ENCODE measurements at regions not wholly inside any gene's neighbourhood (a gene's known extent, or its start where the extent isn't known, plus 50 kb on each side); places are given as distances from the start of the nearest gene placed in this dataset.

DNA sequence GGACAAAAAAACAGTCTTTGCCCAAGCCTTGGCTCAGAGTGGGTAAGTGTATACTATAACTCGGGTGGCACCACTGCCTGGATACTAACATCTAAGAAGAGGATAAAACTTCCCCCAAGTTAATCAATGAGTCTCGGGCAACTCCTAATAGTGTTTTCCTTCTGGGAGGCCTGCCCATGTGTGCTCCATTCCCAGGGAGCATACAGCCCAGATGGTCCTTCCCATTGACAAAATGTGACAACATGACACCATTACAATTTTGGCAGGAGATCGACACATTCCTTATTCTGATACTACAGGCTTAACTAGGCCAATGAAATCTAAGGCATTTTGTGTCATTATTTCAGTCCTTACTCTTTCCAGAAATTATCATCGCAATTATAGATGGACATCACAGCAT is 52.7 kb upstream of the CRIM1 start:
- DNase-seq (ENCODE audit: low spot score) = no peak

DNA sequence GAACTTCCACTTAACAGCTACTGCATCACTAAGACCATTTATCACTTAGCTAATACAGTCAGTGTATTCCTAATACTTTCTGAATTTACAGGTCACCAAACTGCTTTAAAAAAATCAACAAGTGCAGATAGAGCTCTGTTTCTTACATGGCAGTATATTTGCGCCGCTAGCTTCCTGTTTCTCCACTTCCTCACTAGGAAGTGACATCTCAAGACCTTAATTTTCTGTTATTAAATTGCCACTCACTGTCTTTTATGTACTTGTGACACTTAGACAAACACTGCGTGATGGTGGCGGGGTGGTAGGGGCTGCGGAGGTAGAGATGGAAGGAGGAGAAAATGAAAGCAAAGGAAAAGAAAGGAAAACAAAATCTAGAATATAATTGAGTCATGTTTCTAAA is 53.7 kb upstream of the CRIM1 start:
- DNase-seq (ENCODE audit: low spot score) = no peak

DNA sequence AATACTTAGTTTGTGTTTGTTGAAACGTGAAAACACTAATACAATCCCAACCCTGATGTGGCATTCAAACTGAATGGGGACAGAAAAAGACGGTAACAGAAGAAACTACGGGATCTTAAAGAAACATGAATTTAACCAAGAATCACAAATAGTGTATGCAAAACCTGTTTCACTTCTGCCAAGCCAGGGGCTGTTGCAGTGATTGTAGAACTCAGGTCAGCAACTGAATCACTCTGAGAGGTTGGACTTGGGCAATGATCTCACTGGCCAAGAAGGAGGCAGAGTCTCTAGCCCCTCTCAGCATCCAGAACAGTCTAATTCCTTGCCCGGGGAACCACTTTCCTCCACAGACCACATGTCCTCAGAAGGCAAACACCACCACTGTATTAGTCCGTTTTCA is 54.9 kb upstream of the CRIM1 start:
- no peak for DNase-seq (ENCODE audit: low spot score)

DNA sequence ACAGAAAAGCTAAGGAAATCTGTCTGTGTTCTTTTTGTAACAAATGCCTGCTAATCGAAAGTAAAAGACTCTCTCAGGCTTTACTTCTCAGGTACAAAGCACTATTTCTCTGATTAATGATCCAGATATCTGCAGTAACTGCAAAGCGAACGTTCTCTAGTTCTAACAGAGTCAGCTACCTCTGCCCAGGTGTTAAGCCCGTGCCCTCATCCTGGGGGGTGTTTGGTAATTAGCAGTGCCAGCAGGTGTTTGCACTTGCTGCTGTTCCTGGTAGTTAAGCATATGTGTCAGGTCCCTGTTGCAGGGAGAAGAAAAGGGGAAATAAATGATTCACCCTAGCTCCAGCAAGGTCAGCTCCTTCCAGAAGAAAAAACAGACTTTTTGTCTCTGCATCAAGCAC is 58.8 kb upstream of the CRIM1 start:
- no peak for DNase-seq (ENCODE audit: low spot score)

DNA sequence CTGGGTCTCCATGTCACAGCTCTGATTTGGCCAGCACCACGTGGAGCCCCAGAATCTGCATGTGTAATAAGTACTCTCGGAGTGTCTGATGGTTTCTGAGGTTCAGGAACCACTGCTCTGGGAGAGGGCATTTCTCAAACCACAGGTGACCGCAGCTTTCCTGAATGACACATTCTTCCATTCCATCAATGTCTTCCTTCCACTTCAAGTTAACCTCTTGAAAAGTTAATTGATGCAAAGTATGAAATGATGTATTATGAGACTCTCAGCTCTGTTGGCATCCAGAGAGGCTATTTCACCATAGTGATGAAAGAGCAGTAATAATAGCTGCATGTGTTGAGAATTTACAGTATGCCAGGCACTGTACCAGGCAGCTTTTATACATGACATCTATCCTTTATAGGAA is 61.3 kb upstream of the CRIM1 start:
- no peak for DNase-seq (ENCODE audit: low spot score)

DNA sequence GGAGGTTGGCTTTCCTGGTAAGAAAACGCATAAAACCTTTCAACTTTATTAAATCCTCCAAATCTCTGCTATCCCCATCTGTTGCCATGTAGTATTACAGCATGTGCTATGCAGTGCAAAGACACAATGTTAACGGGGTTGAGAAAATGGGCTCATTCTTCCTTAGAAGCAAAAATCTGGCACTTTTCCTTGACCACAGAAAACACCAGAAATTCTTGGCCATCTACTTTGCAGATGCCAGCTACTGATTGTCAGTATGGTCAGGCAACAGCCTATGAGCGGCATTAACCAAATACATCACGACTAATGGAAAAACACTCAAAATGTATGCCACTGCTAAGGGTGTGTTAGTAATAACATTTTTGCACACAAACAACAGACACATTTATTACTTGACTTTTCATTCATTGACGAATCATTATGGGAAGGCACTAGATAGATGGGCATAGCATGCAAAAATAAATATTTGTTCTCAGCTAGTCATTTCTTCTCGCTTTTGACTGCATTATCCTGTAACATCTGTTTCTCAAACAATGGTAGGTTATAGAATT is 65.2 kb upstream of the CRIM1 start:
- no peak for DNase-seq (ENCODE audit: low spot score)

DNA sequence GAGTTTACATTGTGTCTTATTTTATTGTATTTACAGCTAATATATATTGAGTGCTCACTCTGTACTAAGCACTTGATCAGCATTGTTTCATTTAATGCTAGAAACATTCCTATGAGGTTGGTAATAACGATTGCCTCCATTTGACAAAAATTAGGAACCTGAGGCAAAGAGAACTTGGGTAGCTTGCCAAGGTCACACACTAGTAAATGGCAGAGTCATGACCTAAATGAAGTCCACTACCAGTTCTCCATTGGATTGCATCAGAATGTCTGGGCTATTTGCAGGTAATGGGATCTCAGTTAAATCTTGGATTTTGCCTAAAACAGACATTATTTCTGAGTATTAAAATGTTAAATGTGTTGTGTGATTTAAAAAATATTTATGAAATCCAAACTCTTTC is 65.8 kb upstream of the CRIM1 start:
- no peak for DNase-seq (ENCODE audit: low spot score)

DNA sequence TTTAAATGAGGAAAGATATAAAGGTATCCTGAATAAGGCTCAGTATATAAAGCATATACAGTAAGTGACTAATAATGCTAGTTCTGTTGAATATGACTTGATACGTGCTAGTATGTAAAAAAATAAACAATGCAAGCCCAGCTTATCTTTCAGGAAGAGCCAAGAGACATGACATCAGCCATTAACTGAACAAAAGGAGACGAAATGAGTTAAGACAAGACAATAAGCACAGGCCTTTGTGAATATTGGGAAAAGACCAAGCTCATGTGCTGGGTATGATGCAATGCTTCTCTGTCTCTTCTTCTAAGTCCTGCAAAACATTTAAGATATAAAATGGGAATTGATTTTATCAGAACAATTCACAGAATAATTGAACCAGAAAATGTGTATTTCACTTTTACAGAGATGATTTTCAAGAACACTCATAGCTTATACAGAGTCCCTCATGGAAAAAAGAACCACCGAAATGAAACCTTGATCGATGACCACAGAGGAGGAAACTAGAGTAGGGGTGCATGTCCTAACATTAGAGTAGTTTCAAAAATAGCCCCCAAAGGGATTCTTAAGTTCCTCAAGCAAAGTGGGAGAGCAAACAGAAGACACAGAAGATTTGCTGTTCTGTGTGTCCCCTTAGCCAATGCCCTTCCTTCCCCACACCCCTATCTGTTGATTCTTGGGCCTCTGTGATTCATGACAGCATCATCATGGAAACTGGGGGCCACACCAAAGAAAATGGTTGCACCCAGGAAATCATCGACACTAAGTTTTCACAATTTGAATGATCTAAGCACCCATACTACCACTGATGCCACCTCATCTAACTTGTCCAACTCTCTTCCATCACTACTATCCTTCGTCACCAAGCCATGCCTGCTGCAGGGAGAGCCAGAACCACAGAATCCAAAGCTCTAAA is 68.0 kb upstream of the CRIM1 start:
- no peak for DNase-seq (ENCODE audit: low spot score)

DNA sequence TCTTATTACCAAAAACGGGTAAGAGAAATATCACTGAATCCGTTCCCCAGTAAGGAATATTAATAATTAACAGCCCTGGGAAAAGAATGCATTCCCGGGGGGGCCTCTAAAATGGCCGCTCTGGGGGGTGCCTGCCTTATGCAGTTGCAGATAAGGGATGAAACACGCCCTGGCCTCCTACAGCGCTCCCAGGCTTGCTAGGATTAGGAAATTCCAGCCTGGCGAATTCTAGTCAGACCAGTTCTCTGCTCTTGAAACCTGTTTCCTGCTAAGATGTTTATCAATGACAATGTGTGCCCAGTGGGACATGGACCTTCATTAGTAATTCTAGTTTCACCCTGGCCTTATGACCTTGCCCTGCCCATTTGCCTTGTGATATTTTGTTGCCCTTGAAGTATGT is 76.1 kb upstream of the CRIM1 start:
- peak; percentile 22 for DNase-seq (ENCODE audit: low spot score)

DNA sequence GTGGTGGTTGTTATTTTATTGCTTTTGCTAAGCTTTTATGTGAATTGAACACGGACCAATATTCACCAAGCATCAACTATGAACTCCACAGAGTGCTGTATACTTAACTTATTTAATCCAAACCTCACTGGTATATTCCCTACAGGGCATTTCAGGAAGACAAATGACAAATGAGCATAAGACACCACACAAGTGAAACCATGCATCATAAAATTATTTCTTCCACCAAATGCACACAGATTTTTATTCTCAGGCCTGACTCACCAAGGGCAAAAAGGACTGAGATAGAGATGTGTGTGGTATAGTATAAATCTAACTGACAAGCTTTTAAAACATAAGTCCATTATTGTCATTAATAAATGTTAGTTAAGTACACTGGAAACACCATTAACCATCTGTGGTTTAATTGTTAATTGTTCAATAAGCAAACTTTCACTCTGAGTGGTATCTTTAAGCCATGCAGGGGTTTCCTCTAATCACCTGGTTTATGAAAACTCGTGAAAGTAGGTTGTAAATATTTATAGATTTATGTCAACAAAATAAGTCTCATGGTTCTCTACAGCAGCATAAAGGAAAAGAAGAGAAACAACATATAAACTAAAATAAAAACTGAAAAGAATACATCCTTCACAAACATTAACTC is 77.6 kb upstream of the CRIM1 start:
- no peak for DNase-seq (ENCODE audit: low spot score)

DNA sequence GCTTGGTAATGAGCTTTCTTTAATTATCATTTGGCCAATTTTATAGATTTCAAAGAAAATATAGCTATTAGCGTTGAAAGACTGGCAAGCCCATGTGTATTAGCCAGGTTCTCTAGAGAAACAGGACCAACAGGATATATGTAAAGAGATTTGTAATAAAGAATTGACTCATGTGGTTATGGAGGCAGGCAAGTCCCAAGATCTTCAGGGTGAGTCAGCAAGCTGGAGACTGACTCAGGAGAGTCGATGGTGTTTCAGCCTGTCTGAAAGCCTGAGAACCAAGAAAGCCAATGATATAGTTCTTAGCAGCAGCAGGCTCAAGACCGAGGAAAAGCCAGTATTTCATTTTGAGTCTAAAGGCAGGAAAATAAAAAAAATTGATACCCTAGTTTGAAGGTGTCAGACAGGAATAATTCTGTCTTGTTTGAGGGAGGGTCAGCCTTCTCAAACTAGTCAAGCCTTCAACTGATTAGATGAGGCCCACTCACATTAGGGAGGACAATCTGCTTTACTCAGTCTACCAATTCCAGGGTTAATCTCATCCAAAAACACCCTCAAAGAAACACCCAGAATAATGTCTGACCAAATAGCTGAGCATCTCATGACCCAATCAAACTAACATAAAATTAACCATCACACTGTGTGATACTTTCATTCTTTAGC is 78.3 kb upstream of the CRIM1 start:
- DNase-seq (ENCODE audit: low spot score) = no peak

DNA sequence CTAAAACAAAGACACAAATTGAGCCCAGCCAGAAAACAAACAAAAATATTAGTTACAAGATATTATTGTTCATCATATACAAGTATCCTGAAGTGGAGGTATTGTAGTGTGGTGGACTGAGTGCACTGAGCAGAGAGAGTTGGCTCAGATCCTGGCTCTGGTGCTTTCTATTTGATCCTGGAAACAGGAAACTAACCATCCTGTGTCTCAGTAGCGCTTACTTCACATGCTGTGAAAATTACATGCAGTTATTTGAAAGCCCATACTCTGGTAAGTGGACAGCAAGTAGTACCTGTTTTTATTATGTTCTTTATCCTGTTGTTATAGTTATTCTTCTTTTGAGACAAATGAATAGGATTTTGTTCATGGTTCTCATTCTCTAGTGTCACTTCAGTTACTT is 84.3 kb upstream of the CRIM1 start:
- no peak for DNase-seq (ENCODE audit: low spot score)

DNA sequence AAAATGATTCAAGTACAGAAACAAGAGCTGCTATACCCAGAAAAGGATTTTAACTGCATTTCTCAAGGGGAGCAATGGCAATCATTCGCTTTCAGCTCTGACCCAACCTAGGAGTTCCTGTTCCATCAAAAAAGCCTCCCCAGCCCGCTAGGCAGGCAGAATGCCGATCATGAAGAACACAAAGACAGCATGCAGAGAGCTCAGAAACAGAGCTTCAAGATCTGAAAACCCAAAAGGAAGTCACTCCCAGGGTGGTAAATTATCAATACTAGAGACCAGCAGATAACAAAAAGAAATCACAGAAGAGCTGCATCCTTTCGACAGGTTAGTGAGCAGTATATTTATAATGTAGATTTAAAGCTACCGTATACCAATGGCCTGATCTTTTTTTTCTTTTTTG is 84.8 kb upstream of the CRIM1 start:
- DNase-seq (ENCODE audit: low spot score) = no peak

DNA sequence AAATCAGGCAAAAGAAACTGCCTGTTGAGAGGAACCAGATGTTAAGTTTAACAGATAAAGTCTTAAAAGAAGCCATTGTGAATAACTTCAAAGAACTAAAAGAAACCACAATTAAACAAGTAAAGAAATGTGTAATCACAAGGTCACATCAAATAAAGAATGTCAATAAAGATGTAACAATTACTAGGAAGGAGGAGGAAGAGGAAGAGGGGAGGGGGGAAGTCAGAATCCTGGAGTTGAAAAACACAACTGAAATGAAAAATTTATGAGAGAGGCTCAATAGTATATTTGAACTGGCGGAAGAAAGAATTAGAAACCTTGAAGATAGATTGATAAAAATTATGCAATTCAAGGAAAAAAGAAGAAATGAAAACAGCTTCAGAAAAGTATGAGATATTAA is 88.4 kb upstream of the CRIM1 start:
- no peak for DNase-seq (ENCODE audit: low spot score)

DNA sequence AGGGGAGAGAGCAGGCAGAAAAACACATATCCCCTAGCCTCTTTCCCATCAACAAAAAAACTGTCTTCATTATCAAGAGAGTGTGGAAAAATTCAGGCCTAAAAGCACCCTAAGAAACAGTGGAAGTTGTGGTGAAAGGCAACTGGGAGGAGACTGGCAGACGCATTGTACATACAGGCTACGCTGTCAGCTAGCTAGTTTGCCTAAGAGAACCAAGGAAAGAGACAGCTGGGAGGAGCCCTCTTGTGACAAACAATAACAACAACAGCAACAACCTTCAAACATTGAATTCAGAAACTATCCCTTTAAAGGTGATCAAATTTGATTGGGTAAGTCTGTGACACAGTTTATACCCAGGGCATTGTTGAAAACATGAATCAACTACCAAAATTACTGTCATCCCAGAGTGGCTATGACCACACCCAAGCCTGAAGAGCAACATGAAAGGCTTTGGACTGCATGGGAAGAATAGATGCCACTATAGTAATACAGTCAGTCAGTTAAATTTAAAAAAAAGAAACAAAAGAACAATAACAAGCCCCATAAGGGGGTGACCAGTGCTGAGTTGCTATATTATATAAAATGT is 88.9 kb upstream of the CRIM1 start:
- DNase-seq (ENCODE audit: low spot score) = no peak

DNA sequence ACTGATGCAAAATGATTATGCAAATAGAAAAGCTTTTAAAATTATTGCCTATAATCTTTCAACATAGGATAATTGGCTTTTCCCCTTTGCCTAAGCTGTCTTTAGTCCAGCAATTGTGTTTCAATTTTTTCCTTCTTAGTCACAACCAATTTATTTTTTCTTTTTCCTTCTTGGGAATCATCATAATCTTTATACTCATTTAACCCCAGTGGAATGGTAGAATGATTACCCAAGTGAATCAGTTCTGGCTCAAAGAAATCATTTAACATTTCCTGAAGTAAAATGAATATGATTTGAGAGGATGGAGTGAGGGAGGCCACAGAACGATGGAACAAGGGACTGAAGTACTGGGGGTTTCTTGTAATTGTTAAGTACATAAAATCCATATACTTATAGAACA is 93.0 kb upstream of the CRIM1 start:
- no peak for DNase-seq (ENCODE audit: low spot score)

DNA sequence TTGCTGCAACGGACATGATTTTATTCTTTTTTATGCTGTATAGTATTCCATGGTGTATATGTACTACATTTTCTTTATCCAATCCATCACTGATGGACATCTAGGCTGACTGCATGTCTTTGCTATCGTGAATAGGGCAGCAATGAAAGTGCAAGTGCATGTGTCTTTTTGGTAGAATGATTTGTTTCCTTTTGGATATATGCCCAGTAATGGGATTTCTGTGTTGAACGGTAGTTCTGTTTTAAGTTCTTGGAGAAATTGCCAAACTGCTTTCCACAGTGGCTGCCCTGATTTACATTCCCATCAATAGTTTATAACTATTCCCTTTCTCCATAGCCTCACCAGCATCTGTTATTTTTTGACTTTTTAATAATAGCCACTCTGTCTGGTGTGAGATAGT is 99.7 kb upstream of the CRIM1 start:
- no peak for DNase-seq (ENCODE audit: low spot score)

DNA sequence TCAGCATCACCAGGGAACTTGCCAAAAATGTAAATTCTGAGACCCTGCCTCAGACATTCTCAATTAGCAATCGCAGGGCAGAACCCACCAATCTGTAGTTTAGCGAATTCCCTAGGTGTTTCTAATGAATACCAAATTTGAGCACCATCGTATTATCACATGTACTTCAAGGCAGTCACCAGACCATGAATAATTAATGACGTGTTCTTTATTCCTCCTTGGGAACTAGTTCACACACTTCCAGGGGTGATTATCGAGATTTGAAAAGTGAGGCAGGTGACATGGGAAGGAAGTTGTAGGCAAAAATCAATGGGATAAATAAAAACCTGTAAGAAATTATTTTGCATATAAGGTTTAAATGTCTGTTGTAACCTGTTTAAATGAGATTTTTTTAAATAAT is 102.5 kb upstream of the CRIM1 start:
- no peak for DNase-seq (ENCODE audit: low spot score)

DNA sequence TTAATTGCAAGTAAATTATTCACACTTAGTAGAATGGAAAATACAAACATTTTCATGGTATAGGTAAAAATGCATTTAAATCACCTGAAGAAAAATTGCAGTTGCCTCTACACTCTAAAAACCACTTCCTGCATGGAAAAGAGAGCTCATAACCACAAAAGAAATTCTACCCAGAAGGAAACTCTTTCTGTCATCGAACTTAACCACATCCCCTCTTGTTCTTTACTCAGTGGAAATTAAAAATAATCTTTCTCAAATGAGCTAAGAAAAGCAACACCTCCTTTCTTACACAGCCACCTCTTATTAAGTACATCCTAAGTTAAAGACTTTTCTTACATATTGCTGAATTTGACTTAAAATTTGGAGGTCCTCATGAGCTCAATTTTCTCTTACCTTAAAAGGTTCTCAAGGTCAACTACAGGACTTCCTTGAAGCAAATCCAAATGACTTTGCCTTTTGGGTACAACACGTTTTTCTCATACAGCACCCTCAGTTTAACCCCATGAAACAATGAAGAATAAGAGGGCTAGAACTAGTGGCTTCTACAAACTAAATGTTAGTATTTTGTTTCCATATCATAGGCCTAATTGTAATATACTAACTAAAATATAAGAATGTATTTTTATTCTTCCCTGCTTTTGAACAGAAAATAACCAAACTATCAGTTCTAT is 109.1 kb upstream of the CRIM1 start:
- no peak for DNase-seq (ENCODE audit: low spot score)

DNA sequence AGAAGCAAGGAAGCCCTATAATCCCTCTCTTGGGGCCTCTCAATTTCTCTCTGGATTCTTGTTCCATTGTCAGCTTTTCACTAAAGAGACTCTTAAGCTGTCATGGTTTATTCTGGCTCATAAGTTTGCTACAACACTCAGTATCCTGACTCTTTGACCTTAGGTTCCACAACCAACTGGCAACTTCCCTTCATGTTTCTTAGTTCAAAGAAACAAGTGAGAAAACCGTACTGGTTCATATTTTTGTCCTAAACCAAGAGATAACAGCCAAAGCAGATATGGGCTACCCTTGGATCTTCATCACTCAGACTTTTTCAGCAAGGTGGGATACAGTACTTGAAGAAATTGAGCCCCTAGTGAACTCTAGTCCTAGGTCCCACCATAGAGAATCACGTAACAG is 109.9 kb upstream of the CRIM1 start:
- DNase-seq (ENCODE audit: low spot score) = no peak

DNA sequence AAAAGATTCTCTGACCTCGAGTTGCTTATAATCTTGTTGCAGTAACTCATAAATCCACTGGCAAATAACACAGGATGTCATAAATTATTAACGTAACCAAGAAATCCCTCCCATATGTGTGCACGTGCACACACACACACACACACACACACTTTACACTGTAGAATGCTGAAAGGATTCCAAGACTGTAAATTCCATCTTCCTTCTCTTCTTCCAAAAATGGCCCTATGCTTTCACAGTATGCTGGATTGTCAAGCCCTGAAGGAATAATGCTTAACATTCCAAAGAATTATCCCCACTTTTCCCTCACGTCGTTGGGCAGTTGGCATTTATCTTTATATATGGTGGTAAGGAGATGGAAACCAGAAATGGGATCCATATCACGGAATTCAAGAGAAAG is 117.5 kb upstream of the CRIM1 start:
- no peak for DNase-seq (ENCODE audit: low spot score)

DNA sequence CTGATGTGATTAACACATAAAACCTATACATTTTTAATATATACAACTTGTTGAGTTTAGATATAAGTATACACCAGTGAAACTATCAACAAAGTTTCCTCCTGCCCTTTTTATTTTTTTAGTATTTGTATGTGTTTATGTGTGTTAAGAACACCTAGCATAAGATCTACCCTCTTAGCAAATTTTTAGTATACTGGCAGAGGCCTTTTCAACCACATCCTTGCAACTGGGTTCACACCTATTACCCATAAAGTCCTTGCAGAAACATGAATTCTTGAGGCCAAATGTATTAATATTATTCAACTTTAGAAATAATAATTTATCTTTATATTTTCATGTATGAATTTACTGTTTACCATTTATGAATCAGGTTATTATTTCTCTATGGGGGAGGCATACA is 119.7 kb upstream of the CRIM1 start:
- DNase-seq (ENCODE audit: low spot score) = no peak
